ENCODE measurements at regions not wholly inside any gene's neighbourhood (a gene's known extent, or its start where the extent isn't known, plus 50 kb on each side); places are given as distances from the start of the nearest gene placed in this dataset.
"Not testable (repeated sequence)": the region's sequence is repeated elsewhere in the genome, so short reads cannot be mapped to it uniquely, and the experiment has no call there.

- DNase-seq (ENCODE audit: low spot score), result no peak
These were observed 1072.1 kb downstream of the NXPH1 start for GRCh38 chr7:9505516-9505915.

- DNase-seq (ENCODE audit: low spot score), result no peak
These were observed 1073.9 kb downstream of the NXPH1 start for GRCh38 chr7:9507290-9507689.

GRCh38 chr7:9516662-9517061 lies 1083.3 kb downstream of the NXPH1 start:
- no peak for DNase-seq (ENCODE audit: low spot score)

GRCh38 chr7:9523579-9523978 lies 1090.2 kb downstream of the NXPH1 start:
- DNase-seq (ENCODE audit: low spot score), result no peak

GRCh38 chr7:9552431-9552830 lies 1119.0 kb downstream of the NXPH1 start:
- DNase-seq (ENCODE audit: low spot score), result peak; percentile 33

- DNase-seq (ENCODE audit: low spot score), result no peak
These were observed 1124.4 kb downstream of the NXPH1 start for GRCh38 chr7:9557853-9558252.

- no peak for DNase-seq (ENCODE audit: low spot score)
These were observed 1142.3 kb downstream of the NXPH1 start for GRCh38 chr7:9575716-9576115.

- no peak for DNase-seq (ENCODE audit: low spot score)
These were observed 1149.4 kb downstream of the NXPH1 start for GRCh38 chr7:9582824-9583223.

- DNase-seq (ENCODE audit: low spot score), result no peak
These were observed 1165.0 kb downstream of the NXPH1 start for GRCh38 chr7:9598411-9598810.

GRCh38 chr7:9600974-9601373 lies 1167.6 kb downstream of the NXPH1 start:
- peak; percentile 49 for DNase-seq (ENCODE audit: low spot score)

- no peak for DNase-seq (ENCODE audit: low spot score)
These were observed 1169.9 kb downstream of the NXPH1 start for GRCh38 chr7:9603291-9603690.

GRCh38 chr7:9608560-9608959 lies 1175.2 kb downstream of the NXPH1 start:
- no peak for DNase-seq (ENCODE audit: low spot score)

- DNase-seq (ENCODE audit: low spot score), result not testable (repeated sequence)
These were observed 1187.5 kb downstream of the NXPH1 start for GRCh38 chr7:9620899-9621298.

GRCh38 chr7:9621306-9621902 lies 1188.0 kb downstream of the NXPH1 start:
- DNase-seq (ENCODE audit: low spot score), result not testable (repeated sequence)

GRCh38 chr7:9621927-9622326 lies 1188.5 kb downstream of the NXPH1 start:
- DNase-seq (ENCODE audit: low spot score), result no peak

GRCh38 chr7:9625953-9626352 lies 1192.5 kb downstream of the NXPH1 start:
- no peak for DNase-seq (ENCODE audit: low spot score)

GRCh38 chr7:9645756-9646155 lies 1212.3 kb downstream of the NXPH1 start:
- DNase-seq (ENCODE audit: low spot score), result no peak

- peak; percentile 12 for DNase-seq (ENCODE audit: low spot score)
These were observed 1223.8 kb downstream of the NXPH1 start for GRCh38 chr7:9657257-9657656.

- no peak for DNase-seq (ENCODE audit: low spot score)
These were observed 1238.8 kb downstream of the NXPH1 start for GRCh38 chr7:9671979-9672917.

GRCh38 chr7:9680713-9681112 lies 1247.3 kb downstream of the NXPH1 start:
- DNase-seq (ENCODE audit: low spot score), result no peak

- DNase-seq (ENCODE audit: low spot score), result no peak
These were observed 1247.9 kb downstream of the NXPH1 start for GRCh38 chr7:9681284-9681683.

GRCh38 chr7:9691286-9691685 lies 1257.9 kb downstream of the NXPH1 start:
- no peak for DNase-seq (ENCODE audit: low spot score)

GRCh38 chr7:9698375-9698774 lies 1265.0 kb downstream of the NXPH1 start:
- no peak for DNase-seq (ENCODE audit: low spot score)

All from HT-29 (cell line).